GM18873 (cell line): ENCODE measurements at regions not wholly inside any gene's neighbourhood (a gene's known extent, or its start where the extent isn't known, plus 50 kb on each side); places are given as distances from the start of the nearest gene placed in this dataset.
A peak's percentile ranks its signal among the peaks of the same experiment; 100 is the strongest.

ENCODE experiments used
- ATAC-seq: cut with Tn5 transposase; IDR thresholded peaks from one replicate; pipeline ENCODE4 v1.9.1; 2021; ENCODE audit warnings: mild to moderate bottlenecking, moderate library complexity, moderate number of reproducible peaks; ENCODE audit not compliant: unreplicated experiment, low FRiP score

DNA sequence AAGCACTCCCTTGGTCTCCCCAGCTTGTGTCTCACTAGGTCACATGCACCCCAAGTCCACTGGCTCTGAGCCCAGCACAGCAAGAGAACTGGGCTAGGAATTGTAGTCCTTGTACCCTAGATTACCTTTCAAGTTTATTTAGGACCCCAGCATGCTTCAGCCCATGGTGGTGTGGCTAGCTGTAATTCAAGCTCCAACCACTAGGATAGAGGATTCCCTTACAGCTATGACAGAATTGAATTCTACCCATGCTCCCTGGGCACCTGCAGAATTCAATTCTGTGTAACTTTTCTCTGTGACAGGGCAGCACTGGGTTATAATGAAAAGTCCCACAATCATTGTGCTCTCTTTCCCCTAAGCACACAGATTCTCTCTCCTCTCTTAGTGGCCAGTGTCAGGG is 253.8 kb upstream of the DMD start:
- ATAC-seq: no peak

DNA sequence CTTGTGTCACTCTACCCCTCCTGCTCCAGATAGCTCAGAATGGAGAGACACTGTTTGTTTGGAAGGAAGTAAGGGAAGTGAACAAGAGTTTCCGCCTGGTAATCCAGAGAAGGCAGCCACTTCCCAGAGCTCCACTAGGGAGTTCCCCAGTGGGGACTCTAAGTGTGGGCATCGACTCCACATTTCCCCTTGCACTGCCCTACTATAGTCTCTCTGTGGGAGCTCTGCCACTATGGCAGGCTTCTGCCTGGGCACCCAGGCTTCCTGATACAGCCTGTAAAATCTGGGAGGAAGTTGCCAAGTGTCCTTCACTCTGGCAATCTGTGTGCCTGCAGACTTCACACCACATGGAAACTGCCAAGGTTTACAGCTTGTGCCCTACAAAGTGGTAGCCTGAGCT is 245.8 kb upstream of the DMD start:
- no peak for ATAC-seq

DNA sequence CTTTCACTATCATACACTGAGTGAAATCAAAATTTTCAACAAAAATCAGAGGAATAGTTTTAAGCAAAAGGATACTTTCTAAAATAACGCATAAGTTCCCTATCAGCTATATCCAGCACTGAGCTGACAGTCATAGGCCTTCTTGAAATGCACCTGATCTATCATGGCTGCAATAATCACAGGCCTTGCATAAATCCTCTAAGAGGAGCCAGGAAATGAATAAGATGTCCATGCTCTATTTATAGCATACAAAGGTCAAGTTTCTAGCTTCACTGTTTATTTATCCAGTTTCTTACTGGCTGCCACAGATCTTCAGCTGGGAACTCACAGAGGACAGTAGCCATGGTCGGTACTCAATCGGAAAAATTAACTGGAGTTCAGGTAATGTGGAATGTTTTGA is 235.9 kb upstream of the DMD start:
- ATAC-seq: no peak

DNA sequence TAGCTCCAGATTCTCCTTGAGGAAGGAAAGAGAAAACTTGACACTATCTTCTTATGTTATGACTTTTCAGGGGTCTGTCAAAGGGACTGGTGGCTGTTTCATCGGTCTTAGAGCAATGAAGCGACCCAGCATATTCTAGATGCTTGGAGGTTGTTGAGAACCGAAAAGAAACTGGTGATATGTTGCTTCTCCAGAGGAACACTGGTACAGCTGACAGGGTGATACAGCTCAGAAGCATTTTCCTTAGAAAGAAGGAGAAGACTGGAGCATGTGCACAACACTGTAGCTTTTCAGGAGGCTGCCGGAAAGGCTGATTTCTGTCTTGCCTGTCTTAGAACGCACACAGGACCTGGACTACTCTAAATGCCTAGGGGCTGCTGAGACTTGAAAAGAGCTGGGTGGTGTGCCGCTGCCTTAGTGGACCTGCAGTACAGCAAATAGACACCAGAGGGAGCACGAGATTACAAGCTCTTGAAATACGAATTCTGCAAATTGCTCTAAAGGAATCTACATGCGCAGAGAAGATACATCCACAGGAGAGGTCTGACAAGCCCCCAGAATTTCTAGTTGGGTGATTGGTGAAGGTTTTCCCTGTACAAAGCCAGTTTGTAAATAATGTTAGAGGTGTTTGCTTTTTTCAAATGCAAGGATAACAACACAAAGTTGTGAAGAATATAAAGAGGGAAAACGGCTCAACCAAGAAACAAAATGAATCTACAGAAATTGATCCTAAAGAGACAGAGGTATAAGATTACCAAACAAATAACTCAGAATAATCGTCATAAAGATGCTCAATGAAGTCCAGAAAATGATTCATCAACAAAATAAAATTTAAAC is 223.1 kb upstream of the DMD start:
- ATAC-seq: peak; percentile 53

DNA sequence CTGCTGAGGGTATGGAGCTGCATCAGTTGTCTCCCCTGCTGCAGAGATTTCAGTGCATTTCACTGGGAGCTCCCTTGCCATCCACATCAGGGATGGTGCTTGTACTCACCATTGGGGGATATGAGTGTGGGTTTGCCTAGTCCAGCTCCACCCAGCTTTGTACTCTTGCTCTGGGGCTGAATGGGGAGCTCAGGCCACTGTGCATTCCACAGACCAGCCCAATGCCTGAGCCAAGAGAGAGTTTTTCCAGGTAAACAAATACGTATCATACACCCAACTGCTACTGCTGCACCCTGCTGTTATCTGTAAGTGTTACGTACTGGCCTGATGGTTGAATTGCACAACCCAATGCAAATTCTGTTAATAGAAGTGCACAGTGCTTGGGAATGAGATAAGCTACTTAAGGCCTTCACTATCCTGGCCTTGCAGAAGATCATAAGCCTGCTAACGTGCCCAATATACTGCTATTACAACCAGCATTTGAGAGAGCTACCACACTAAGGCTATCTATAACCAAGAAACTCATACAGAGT is 205.0 kb upstream of the DMD start:
- ATAC-seq: no peak

DNA sequence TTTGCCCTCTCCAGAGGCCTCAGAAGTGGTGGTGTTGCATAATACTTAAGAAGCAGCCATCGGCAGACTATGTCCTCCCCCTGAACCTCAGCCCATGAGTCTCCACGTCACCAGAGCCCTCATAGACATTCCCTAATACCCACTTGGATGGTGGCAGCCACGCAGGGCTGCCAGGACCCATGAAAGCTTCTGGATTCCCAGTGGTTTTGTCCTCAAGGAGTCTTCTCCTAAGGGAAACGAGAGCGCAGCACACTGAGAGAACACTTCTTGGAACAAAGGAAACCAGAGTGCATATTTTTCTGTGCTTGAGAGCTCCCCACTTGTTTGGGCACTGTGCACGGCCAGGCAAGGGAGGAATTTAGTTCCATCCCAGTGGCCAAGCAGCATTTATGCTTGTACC is 204.1 kb upstream of the DMD start:
- ATAC-seq: no peak

DNA sequence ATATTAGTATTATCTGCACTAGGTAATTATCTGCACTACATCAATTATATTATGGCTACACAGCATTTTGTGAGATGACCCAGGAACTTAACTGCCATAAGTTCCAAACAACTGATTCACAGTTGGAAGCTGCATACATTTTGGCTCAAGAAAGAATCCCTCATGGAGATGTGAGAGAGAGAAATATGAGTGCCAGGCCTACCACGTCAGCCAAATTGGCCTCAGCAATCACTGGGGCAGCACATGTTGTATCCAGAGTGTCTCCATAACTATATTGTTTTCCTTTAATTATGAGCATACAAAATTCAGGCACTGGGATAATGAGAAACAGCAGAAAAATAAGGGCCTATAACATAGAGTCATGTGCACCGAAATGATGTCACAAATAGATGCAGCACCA is 174.2 kb upstream of the DMD start:
- no peak for ATAC-seq

DNA sequence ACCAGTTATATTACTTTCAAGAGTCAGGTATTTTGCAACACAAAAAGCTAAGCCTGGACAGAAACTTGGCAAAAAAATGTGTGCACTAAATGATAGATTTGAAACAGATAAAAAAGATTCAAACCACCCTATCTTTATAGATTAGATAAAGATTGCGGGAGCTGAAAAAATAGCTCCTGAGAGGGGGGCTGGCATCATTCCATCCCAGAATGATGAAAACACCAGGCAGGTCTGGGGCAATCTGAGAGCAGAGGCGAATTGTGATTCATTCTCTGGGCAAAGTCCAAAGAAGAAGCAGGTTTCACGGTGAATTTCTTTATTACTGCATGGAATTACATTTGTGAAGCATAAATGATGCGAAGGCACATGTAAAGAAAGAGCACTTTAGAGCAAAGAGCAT is 168.5 kb upstream of the DMD start:
- ATAC-seq: no peak

DNA sequence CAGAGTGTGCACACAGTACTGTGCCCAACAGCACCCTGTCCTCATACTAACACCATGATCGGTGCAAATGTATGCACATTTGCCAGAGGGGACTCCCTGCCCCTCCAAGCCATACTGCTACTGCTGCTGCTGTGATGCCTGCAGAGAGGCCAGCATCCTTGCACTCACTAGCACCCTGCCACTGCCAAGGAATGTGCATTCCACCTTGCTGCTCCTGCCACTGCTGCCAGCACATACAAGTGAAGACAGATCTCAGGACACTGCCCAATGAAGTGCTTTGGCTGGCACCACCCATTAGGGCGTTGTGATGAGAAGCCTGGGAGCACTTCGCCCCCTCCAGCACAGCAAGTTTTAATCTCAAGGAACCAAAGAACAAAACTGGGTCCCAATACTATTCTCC is 146.3 kb upstream of the DMD start:
- ATAC-seq: no peak

DNA sequence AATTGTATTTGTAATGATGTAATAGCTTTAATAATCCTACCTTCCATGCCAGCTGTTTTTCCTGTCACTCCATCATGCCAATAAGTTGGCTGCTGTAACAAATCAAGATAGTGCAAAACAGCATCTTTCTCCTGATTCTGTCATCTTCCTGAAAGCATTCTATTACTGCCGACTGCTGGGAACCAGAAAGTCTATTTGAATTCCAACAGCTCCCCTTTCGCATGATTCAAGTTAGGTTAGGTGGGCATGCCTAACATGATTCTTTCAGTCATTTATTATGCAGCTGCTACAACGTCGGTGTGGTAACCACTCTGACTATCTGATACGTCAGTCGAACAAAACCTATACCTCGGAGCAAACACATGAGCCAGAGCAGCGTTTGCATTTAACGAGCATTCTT is 127.9 kb upstream of the DMD start:
- ATAC-seq: no peak

DNA sequence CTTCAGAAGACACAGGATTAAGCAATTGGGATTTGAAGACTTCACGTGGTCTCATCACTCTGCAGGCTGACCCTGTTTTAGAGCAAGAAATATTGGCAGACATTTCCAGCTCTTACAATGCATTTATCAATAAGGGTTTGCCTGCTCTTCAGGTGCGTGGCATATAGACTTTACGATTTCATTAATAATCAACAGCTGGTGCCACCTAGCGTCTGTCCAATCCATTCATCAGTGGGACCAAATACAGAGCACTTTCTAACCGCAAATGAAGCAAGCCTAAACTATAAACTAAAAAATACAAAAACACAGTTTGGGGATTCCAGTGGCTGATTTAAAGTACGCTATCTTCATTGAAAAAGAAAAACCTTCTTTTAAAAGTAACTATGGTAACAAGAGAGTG is 125.4 kb upstream of the DMD start:
- no peak for ATAC-seq

DNA sequence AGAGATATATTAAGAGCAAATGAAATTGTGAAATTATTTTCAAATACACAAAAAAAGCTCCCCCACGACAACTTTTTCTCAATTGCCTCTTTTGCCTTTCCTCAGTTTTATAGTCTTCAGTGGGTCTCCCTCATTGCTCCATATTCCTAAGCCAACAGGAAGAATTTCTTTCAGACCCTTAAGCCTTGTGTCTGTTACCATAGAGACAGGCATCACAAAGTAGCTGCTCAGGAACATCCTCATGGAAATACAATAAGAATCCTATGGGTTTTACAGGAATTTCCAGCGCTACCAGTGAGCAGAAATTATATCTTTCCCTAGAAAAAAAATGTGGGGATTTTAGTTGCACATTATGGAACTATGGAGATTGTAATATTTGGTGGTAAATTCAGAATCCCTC is 121.9 kb upstream of the DMD start:
- no peak for ATAC-seq

DNA sequence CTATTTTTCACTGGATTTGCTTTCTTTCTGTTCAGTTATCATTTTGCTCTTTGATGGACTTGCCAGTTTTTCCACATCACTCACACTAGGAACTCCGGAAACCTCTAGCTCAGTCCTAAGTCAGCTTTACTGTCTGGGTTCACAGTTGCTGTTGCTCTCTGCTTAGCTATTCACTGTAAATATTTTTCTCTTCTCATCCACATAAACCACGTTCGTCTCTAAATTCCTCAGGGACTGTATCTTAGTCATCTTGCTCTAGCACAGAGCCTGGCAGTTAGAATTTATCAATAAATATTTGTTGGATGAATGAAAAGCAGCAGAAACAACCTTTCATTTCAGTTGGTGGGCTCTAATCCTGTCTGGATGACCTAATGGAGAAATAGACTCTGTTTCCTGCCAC is 119.4 kb upstream of the DMD start:
- no peak for ATAC-seq

DNA sequence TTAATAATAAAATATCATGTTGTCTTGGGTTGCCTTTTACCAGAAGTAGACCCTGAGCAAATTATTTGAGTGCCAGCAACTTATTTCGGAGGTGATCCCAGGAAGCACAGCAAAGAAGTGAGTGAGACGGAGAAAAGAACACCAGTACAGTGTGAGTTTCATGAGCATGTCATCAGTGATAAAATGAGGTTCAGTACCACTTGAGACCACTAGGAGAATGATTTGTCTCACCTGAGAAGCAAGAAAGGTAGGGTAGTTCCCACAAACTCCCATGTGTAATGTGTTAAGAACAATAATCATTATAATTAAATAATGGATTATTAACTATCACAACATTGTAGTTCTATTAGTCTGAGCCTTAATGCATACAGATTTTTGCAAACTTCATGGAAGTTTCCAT is 112.8 kb upstream of the DMD start:
- no peak for ATAC-seq

DNA sequence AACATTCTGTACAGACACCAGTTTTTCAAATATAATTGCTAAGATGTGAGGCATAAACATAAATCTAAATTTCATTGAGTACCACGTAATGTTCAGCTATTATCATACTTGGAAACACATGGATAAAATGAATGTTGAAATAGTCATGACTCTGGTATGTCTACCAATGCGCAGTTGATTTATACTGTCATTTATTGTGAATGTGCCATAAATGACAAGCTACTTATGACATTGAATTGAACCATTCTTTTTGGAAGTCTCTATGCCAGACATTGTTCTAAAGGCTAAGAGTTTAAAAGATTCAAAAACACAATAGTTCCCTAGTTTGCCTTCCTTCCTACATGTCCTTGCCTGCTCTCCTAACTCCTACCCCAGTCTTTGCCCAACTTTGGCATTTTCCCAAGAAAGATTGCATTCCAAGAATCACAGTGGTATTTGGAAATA is 96.6 kb upstream of the DMD start:
- no peak for ATAC-seq

DNA sequence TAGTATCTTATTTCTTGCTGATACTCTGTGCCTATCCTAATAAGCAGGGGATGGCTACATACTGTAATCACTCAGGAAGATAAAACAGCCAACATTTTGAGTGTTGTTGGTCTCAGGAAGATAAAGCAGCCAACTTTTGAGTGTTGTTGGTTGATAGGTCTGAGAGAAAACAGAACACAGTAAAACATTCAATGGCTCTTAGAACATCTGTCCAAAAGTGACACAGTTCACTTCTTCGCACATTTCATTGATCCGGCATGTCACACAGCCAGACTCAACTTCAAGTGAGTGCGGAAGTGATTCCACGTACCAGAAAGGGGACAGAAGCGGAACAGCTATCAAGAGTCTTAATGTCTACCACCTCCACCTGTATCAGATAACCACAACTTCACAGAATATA is 87.3 kb upstream of the DMD start:
- no peak for ATAC-seq

DNA sequence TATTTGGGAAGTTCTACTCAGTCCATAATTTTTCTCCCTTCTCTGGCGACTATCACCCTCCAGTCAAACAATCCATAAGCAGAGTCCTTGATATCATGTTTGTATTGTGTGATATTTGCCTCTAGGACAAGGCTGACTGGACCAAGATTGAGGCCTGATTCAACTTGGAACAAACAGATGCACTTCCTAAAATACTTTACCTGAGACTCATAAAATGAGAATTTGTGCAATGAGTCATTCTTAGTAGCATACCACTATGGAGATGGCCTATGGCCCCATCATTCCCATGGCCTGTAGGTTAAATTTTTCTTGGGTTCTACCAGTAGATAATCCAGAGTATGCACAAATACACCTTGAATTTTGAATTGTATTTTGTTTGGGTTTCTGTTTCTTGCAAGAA is 74.2 kb upstream of the DMD start:
- no peak for ATAC-seq

DNA sequence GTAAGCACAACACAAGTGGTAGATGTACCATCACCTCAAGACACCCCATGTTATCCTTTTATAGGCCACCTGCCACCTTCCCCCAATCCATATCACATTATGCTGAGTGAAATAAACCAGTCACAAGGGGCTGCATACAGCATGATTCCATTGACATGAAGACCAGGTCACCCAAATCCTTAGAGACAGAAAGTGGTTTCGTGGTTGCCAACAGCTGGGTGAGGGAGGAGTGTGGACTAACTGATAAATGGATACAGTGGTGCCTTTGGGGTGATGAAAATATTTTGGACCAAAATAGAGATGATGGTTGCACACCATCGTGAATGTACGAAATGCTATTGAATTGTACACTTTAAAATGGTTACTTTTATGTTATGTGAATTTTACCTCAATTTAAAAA is 65.7 kb upstream of the DMD start:
- no peak for ATAC-seq

DNA sequence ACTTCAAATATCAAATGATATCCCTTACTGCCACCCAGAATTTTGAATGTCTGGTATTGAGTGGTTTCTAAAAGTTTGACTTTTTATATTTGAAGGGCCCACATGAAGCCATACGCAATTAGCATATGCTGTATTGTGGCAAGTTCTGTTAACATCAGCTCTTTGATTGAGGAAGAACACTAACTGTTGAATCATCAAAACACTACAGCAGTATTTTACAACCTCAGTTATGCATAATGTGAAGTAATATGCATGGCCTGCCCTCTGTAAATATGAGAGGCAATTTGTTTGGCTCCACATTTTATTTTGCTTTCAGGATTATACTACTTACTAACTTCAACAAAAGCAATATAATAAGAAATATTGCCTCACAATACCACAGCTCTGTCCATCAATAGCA is 62.2 kb upstream of the DMD start:
- ATAC-seq: no peak

DNA sequence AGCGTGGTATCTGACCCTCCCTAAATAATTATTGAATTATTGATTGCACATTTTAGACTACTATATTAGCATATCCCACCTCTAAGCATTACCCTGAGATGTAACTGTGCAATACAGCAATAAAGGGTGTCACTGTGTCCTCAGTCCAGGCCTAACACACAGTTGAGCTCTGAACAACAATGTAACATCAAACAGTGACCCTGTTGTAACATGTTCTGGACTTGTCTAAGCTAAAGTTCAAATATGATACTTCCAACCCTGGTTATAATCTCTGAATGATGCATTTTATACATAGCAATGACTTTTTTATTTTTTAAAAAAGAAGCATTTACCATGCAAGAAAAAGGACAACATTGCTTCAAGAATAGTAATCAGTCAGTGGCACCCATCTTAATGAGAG is 61.6 kb upstream of the DMD start:
- ATAC-seq: no peak
